ENCODE measurements at regions not wholly inside any gene's neighbourhood (a gene's known extent, or its start where the extent isn't known, plus 50 kb on each side); places are given as distances from the start of the nearest gene placed in this dataset.

DNA sequence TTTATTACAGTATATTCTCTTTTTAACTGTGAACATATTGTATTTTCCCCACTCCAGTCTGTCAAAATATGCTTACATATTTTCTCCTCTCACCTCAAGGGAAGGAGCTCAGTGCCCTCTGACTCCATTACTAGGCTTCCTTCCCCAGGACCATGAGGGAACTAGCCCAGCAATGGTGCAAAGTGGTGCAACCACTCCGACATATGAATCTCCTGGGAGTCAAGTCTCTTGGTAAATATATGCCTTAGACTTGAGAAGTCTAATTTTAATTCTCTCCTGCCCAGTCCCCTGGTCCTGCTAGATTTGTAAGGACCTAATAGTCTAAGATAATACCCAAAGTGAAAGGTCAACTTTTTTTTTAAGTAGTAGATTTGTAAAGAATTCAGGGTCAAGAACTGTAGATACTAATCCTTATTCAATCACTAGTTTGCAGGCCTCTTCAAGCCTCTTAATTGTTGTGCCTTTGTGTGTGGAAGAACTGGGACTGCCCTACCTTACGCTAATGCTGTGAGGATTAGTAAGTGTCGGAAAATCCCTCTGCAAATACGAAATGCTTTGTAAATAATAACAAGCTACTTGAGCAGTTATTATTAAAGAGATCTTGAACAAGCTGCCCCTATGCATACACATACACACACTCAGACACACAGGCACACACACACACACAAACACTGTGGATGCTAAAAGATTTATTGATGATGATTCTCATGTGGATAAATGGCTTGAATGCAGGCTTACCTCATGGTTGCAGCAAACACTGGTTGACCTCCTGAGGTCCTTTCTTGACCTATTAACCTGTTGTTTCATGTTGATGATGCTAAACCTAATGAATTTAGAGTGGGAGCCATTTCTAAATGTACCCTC lies 251.2 kb upstream of the PARD3B start:
- no peaks in the 10 kb centered on the region for H3K9me3 ChIP-seq (ENCODE audit: control insufficient read depth in 1 of 2, insufficient read depth in 1 of 2, low read depth in 1 of 2, low read length in 2 of 2)
- H3K27ac ChIP-seq (ENCODE audit: low read depth, low read length), result no peak overlapping the region
- peaks cover 23% of the 10 kb centered on the region; the same call in 1 of the 2 replicates for H3K27me3 ChIP-seq (ENCODE audit: insufficient read depth, low read length)
- ChIA-PET RAD21 (ENCODE audit: low non-redundant PET in 1 of 2, low total read pairs in 2 of 2, uncharacterized antibody in 2 of 2, unreplicated experiment in 2 of 2) (no interaction called here), CTCF (no interaction called here), POLR2A (no interaction called here)
- no peaks in the 10 kb centered on the region for H4K20me1 ChIP-seq (ENCODE audit: insufficient read depth)
- no peak overlapping the region for H3K9ac ChIP-seq (ENCODE audit: low read length)
- intact Hi-C loops (cut with micrococcal nuclease), result no loop called here
- BruUV-seq (replicated peaks), result no TSS peak
- no peaks in the 10 kb centered on the region for H3K36me3 ChIP-seq (ENCODE audit: control insufficient read depth in 1 of 2, insufficient read depth in 2 of 2, low read length in 2 of 2)
- TF ChIP-seq, protein P1, sequence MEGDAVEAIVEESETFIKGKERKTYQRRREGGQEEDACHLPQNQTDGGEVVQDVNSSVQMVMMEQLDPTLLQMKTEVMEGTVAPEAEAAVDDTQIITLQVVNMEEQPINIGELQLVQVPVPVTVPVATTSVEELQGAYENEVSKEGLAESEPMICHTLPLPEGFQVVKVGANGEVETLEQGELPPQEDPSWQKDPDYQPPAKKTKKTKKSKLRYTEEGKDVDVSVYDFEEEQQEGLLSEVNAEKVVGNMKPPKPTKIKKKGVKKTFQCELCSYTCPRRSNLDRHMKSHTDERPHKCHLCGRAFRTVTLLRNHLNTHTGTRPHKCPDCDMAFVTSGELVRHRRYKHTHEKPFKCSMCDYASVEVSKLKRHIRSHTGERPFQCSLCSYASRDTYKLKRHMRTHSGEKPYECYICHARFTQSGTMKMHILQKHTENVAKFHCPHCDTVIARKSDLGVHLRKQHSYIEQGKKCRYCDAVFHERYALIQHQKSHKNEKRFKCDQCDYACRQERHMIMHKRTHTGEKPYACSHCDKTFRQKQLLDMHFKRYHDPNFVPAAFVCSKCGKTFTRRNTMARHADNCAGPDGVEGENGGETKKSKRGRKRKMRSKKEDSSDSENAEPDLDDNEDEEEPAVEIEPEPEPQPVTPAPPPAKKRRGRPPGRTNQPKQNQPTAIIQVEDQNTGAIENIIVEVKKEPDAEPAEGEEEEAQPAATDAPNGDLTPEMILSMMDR (IDR thresholded peaks at IDR 0.05 in 2 of 3, conservative IDR thresholded peaks at IDR 0.05 in 1 of 3; ENCODE audit: borderline replicate concordance in 1 of 3, insufficient read depth in 1 of 3, low read depth in 2 of 3, low read length in 2 of 3), result no peak
- TF ChIP-seq, protein P2, sequence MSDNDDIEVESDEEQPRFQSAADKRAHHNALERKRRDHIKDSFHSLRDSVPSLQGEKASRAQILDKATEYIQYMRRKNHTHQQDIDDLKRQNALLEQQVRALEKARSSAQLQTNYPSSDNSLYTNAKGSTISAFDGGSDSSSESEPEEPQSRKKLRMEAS (IDR thresholded peaks at IDR 0.05), result no peak
- TF ChIP-seq EZH2phosphoT487 (IDR thresholded peaks at IDR 0.05; ENCODE audit: borderline replicate concordance) (no peak), POLR2AphosphoS5 (IDR thresholded peaks at IDR 0.05; ENCODE audit: low read depth, low read length) (no peak), RAD21 (IDR thresholded peaks at IDR 0.05; ENCODE audit: low read depth) (no peak), ZNF274 (IDR thresholded peaks at IDR 0.05; ENCODE audit: low read depth, low read length) (no peak), TCF7L2 (IDR thresholded peaks at IDR 0.05; ENCODE audit: borderline replicate concordance, extremely low read depth, insufficient read depth, insufficient read length) (no peak), FOSL1 (IDR thresholded peaks at IDR 0.05; ENCODE audit: low read depth) (no peak), SP1 (IDR thresholded peaks at IDR 0.05; ENCODE audit: low read depth) (no peak), SIN3A (IDR thresholded peaks at IDR 0.05; ENCODE audit: low read depth) (no peak), SRF (IDR thresholded peaks at IDR 0.05; ENCODE audit: low read depth) (no peak)
- TF ChIP-seq, protein P3, sequence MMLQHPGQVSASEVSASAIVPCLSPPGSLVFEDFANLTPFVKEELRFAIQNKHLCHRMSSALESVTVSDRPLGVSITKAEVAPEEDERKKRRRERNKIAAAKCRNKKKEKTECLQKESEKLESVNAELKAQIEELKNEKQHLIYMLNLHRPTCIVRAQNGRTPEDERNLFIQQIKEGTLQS (IDR thresholded peaks at IDR 0.05), result no peak
- TF ChIP-seq, protein P4, sequence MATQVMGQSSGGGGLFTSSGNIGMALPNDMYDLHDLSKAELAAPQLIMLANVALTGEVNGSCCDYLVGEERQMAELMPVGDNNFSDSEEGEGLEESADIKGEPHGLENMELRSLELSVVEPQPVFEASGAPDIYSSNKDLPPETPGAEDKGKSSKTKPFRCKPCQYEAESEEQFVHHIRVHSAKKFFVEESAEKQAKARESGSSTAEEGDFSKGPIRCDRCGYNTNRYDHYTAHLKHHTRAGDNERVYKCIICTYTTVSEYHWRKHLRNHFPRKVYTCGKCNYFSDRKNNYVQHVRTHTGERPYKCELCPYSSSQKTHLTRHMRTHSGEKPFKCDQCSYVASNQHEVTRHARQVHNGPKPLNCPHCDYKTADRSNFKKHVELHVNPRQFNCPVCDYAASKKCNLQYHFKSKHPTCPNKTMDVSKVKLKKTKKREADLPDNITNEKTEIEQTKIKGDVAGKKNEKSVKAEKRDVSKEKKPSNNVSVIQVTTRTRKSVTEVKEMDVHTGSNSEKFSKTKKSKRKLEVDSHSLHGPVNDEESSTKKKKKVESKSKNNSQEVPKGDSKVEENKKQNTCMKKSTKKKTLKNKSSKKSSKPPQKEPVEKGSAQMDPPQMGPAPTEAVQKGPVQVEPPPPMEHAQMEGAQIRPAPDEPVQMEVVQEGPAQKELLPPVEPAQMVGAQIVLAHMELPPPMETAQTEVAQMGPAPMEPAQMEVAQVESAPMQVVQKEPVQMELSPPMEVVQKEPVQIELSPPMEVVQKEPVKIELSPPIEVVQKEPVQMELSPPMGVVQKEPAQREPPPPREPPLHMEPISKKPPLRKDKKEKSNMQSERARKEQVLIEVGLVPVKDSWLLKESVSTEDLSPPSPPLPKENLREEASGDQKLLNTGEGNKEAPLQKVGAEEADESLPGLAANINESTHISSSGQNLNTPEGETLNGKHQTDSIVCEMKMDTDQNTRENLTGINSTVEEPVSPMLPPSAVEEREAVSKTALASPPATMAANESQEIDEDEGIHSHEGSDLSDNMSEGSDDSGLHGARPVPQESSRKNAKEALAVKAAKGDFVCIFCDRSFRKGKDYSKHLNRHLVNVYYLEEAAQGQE (IDR thresholded peaks at IDR 0.05; ENCODE audit: low read depth), result no peak
- TF ChIP-seq, protein P5, sequence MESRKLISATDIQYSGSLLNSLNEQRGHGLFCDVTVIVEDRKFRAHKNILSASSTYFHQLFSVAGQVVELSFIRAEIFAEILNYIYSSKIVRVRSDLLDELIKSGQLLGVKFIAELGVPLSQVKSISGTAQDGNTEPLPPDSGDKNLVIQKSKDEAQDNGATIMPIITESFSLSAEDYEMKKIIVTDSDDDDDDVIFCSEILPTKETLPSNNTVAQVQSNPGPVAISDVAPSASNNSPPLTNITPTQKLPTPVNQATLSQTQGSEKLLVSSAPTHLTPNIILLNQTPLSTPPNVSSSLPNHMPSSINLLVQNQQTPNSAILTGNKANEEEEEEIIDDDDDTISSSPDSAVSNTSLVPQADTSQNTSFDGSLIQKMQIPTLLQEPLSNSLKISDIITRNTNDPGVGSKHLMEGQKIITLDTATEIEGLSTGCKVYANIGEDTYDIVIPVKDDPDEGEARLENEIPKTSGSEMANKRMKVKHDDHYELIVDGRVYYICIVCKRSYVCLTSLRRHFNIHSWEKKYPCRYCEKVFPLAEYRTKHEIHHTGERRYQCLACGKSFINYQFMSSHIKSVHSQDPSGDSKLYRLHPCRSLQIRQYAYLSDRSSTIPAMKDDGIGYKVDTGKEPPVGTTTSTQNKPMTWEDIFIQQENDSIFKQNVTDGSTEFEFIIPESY (IDR thresholded peaks at IDR 0.05; ENCODE audit: extremely low read depth, insufficient replicate concordance, low read length), result no peak
- no peaks in the 10 kb centered on the region for H3K79me2 ChIP-seq (ENCODE audit: insufficient read depth, low read length)
- no peaks in the 10 kb centered on the region for H3K9me2 ChIP-seq (ENCODE audit: insufficient read depth)
- H3K4me3 ChIP-seq (replicated peaks in 1 of 2; ENCODE audit: low read depth in 1 of 2, low read length in 2 of 2), result no peak overlapping the region
- no peak for DNase-seq (ENCODE audit: low read depth, low spot score)
- H3K4me1 ChIP-seq (ENCODE audit: control insufficient read depth in 1 of 2, insufficient read depth in 2 of 2, low read length in 2 of 2), result no peaks in the 10 kb centered on the region
- H3K4me2 ChIP-seq (ENCODE audit: low read length), result no peak overlapping the region
- H2AFZ ChIP-seq (ENCODE audit: low read depth, low read length, poor library complexity, severe bottlenecking), result no peak overlapping the region
- ATAC-seq, result no peak
